NCI-H526 (cell line): ENCODE measurements at regions not wholly inside any gene's neighbourhood (a gene's known extent, or its start where the extent isn't known, plus 50 kb on each side); places are given as distances from the start of the nearest gene placed in this dataset.
"Not testable (repeated sequence)": the region's sequence is repeated elsewhere in the genome, so short reads cannot be mapped to it uniquely, and the experiment has no call there.

Experiments
- DNase-seq, 2 experiments: peaks; one replicate each; lab custom pipeline; 2025; lab: John Stamatoyannopoulos, UW

GRCh38 chr5:126007841-126008240, 415.4 kb upstream of the GRAMD2B start:
- no peak for DNase-seq

DNA sequence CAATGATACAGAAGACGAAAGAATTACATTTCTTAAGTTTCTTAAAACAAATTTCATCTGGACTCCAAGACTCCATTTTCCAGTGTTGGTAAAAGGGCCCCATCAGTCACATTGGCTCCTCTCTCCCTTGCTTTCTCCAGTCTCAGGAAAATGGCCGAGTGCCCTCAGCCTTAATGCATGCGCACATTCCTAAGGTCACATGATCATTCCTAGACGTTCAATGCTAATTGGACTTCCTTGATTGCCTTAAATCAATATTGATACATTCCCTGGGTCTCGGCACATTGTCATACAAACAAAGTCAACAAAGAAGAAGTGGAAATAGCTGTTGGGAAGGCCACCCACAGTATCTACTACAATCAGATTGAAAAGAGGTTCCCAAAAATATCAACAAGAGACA, 413.6 kb upstream of the GRAMD2B start:
- no peak for DNase-seq

DNA sequence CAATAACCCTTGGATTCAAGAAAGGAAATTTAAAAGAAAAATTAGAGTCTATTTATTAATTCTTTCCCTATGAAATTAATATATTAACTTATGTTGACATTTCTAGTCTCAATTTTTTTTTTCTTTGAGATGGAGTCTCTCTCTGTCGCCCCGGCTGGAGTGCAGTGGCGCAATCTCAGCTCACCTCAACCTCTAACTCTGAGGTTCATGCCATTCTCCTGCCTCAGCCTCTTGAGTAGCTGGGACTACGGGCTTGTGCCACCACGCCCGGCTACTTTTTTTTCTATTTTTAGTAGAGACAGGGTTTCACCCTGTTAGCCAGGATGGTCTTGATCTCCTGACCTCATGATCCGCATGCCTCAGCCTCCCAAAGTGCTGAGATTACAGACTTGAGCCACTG, 411.7 kb upstream of the GRAMD2B start:
- DNase-seq, result not testable (repeated sequence)

DNA sequence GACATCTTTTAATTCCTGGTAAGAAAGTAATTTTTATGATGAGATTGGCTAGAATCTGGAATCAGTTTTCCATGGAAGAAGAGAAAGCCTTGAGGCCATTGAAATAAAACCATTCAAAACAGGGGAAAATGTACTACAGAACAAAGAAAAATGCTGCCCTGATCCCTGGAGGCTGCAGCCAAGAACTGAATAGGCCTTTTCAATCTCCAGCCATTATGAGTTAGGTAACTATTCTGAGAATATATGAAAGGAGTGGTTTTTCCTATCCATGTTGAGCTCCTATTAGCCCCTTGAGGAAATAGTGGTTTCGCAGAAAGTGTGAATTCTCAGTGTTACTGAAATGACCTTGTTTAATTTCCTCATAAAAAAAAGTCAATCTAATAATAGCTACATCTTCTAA, 408.5 kb upstream of the GRAMD2B start:
- DNase-seq, result no peak

GRCh38 chr5:126015235-126016181, 407.7 kb upstream of the GRAMD2B start:
- peak; percentile 53 to 75 for DNase-seq

DNA sequence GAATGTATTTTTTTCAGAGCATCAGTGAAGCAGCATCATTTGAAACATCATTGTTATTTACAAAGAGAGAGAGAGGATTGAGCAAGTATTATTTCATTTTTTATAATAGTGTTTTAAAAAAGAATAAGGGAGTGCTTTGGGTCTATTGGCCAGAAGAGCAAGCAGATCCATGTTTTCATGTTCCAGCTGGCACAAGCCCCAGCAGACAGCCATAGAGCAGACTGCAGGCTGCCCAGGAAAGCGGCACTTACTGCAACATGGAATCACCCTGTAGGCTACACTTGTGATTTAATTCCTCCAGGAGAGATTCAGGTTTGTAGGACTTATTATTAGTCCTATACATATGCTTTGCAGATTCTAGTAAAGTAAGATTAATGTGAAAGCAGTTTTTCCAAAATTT, 407.0 kb upstream of the GRAMD2B start:
- peak in 1 of 2 experiments; percentile 1 for DNase-seq

DNA sequence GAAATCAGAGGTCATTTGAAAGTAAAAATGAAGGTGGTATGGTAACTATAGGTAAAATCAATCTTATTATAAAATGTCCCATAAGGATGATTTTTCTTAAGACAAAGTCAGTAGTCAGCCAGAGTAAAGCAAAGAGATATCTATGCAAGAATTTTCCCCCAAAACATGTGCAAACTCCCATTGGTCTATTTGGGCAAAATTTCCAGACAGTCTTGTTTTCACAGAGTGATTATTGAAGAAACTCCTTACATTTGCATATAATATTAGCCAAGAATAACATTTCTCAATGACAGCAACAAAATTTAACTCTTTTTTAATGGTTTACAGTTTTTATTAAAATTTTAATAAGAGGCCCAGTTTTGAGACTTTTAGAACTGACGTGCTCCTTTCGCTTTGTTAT, 406.1 kb upstream of the GRAMD2B start:
- no peak for DNase-seq

- DNase-seq, result no peak
These were observed 402.4 kb upstream of the GRAMD2B start for GRCh38 chr5:126020770-126021169.

GRCh38 chr5:126023994-126024441, 399.2 kb upstream of the GRAMD2B start:
- DNase-seq, result no peak

DNA sequence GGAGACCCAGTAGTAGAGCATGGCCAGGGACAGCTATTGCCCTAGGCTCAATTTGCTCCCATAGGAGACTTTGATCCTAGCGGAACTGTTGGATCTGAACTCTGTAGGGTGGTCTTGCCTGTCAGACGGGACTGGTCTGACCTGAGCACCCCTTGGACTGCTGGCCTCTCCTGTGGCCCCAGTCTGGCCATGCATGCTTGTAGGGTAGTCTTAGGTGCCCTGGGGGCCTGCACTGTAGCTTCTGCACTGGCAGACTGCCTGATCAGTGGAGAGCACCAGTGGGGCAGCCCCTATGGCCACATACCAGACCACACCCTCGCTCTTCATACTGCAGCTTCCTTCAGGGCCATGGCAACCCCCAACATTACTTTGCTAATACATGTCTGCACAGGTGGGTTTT, 396.1 kb upstream of the GRAMD2B start:
- no peak for DNase-seq

- DNase-seq, result no peak
These were observed 395.6 kb upstream of the GRAMD2B start for GRCh38 chr5:126027652-126028051.

DNA sequence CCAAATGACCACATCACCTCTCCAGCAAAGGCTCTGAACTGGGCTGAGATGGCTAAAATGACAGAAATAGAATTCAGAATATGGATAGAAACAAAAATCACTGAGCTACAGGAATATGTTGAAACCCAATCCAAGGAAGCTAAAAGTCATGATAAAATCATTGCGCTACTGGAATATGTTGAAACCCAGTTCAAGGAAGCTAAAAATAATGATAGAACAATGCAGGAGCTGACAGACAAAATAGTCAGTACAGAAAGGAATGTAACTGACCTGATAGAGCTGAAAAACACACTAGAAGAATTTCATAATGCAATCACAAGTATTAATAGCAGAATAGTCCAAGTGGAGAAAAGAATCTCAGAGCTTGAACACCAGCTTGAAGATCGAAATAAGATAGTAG, 394.9 kb upstream of the GRAMD2B start:
- no peak for DNase-seq

DNA sequence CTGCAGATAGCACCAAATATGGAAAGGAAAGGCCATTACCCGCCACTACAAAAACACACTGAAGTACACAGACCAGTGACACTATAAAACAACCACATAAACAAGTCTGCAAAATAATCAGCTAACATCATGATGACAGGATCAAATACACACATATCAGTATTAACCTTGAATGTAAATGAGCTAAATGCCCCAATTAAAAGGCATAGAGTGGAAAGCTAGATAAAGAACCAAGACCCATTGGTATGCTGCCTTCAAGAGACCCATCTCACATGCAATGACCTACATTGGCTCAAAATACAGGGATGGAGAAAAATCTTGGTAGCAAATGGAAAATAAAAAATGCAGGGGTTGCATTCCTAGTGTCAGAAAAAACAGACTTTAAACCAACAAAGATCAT, 393.9 kb upstream of the GRAMD2B start:
- not testable (repeated sequence) for DNase-seq

DNA sequence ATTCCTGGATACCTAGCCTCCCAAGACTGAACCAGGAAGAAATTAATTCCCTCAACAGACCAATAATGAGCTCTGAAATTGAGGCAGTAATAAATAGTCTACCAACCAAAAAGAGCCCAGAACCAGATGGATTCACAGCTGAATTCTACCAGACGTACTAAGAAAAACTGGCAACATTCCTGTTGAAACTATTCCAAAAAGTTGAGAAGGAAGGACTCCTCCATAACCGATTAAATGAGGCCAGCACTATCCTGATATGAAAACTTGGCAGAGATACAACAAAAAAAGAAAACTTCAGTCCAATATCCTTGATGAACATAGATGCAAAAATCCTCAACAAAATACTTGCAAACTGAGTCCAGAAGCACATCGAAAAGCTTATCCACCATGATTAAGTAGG, 392.5 kb upstream of the GRAMD2B start:
- DNase-seq, result no peak

DNA sequence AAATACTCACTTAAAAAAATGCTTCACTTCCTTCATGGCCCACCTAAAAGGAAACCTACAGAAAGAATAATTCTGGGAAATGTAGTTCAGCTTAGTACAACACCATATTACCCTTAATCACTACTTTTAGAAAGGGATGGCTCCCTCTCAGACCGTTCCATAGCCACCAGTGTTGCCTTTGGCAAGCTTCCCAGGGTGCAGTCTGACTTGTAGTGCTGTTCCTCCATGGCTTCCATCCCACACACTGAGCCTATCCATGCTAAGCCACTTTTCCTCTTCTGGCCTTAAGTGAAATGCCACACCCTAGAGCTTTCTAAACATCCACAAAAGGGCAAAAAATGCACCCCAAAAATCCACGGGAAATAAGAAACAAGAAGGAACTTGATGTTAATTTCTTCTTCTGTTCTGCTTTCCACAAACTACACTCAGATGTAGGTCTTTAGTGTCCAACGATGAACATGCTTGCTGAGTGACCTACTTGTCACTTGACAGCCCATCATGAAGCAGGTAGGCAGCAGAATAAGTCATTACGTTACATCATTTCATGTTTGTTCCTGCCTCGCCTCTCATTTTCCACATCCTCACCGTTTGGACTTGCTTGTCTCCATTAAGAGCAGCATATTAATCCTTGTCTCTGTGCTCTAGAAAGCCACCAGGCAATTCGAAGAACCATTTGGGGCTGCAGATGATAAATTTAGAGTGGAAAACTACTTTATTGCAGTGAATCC, 391.1 kb upstream of the GRAMD2B start:
- no peak for DNase-seq

DNA sequence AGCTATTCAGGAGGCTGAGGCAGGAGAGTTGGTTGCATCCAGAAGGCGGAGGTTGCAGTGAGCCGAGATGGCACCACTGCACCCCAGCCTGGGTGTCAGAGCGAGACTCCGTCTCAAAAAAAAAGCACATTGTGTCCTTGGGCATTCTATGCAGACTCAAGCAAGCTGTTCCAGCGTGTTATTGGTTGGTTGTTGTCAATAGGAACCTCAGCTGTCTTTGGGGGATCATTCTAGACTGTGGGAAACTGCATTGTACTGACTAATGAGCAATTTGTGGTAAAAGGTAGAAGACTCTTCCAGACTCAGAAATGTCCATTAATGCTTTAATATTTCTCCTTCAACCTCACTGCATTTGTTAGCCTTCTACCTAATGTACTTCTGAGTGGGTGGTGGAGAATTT, 379.5 kb upstream of the GRAMD2B start:
- DNase-seq, result no peak

- peak; percentile 33 to 45 for DNase-seq
These were observed 379.0 kb upstream of the GRAMD2B start for GRCh38 chr5:126044111-126044668.

DNA sequence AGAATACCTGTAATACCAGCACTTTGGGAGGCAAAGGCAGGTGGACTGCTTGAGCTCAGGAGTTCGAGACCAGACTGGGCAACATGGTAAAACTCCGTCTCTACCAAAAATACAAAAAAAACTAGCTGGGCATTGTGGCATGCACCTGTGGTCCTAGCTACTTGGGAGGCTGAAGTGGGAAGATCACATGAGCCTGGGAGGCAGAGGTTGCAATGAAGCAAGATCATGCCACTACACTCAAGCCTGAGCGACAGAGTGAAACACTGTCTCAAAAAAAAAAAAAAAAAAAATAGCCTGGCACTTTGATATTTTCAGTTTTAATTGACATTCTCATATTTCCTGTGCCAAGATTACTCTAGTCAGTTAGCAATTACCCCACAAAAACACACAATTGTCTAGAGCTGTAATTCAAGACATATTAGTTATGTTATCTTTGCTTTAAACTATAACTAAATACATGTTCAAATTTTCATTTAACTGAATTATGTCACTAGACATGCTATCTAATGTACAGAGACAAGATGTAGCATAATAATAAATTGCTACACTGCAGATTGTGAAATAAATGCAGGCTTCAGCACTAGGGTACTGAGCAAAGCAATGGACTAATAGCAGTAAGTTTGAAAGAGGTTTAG, 378.2 kb upstream of the GRAMD2B start:
- DNase-seq, result no peak

- no peak for DNase-seq
These were observed 376.9 kb upstream of the GRAMD2B start for GRCh38 chr5:126046318-126046717.

GRCh38 chr5:126046846-126047571, 376.2 kb upstream of the GRAMD2B start:
- no peak for DNase-seq

DNA sequence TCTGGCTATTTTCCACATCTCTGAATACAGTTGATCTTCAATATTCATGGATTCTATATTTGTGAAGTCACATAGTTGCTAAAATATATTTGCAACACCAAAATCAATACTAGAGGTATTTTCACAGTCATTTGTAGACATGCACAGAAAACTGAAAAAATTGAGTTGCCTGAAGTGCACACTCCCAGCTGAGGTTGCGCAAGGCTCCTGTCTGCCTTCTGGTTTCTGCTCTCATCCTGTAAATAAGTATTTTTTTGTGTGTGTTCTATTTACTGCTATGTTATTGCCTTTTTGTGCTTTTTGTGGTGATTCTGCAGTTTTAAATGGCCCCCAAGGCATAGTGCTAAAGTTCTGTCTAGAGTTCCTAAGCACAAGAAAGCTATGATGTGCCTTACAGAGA, 371.1 kb upstream of the GRAMD2B start:
- DNase-seq, result no peak

DNA sequence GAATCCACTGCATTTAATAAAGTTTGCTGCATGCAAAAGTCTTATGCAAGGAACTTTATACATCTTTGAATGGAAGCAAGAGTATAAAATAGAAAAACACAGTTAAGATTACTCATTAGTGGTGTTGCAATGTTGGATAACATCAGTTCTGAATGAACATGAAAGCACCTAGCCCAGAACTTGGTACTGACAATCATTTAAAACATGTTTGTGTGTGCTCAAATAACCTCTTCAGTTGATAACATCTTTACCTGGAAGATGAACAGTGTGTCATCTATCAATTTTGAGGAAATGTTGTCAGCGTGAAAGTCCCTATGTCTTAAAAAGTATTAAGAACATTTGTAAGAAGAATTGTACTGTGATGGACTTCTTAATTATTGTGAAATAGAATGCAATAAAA, 370.4 kb upstream of the GRAMD2B start:
- no peak for DNase-seq
